ENCODE measurements at regions not wholly inside any gene's neighbourhood (a gene's known extent, or its start where the extent isn't known, plus 50 kb on each side); places are given as distances from the start of the nearest gene placed in this dataset.

DNA sequence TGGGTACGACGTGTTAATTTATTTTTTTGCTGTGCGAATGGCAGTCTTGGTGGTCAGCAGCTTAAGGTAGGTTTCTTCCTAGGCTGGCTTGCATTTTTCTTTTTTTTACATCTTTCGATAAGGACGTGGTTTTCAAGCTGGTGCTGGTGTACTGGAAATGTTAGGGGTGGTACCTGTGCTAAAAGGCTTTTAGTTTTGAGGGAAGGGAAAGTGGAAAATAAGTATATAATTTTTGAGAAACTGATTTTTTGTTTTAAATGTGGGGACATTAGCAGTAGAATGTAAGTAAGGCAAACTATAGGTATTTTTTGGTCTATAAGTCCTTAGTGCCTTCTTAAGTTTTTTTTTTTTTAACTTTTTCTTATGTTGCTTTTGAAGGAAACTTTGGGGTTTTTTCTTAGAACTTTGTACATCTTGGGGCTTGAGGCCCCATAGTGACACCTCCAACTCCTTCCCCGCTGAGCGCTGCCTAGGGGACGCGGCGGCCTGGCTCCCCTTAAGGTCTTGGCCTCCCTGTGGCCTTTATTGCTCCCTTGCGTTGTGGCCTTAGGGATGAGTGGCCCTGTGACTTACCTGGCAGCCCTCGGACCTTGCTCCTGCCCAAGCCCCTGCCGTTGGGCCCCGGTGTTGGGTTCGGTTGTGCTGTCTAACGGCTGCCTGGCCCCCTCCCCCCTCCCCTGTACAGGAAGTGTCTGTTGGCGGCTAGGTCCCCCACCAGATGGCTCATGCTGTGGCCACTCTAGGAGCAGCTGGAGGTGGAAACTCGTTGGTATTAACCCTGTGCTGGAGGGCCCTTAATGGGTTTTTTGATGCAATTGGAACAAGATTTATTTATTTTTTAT is 88.0 kb upstream of the RPRML start:
- peaks cover 11% of the 10 kb centered on the region for H3K9me3 ChIP-seq (ENCODE audit: control insufficient read depth, low read length)
- Mint-ChIP-seq H3K27me3 (ENCODE audit: insufficient read depth) (no peaks in the 10 kb centered on the region), H3K27ac (peak overlapping the region; percentile 94), H3K4me3 (peak overlapping the region; percentile 82), H3K4me1 (peaks cover 11% of the 10 kb centered on the region), H3K36me3 (ENCODE audit: low read depth) (peaks cover 8% of the 10 kb centered on the region), H3K9me3 (peaks cover 5% of the 10 kb centered on the region)
- DNase-seq: peak; percentile 95
- peak overlapping the region; percentile 88 for H3K4me3 ChIP-seq (ENCODE audit: low read length)
- H3K4me1 ChIP-seq (ENCODE audit: control insufficient read depth, insufficient read depth, low read length): no peaks in the 10 kb centered on the region
- H3K27me3 ChIP-seq (ENCODE audit: control insufficient read depth, insufficient read depth, low read length, poor library complexity, severe bottlenecking): no peaks in the 10 kb centered on the region
- peak overlapping the region; percentile 80 for H3K9ac ChIP-seq (ENCODE audit: extremely low read depth, low read length, poor library complexity, severe bottlenecking)
- H3K27ac ChIP-seq (ENCODE audit: low read depth, low read length): no peak overlapping the region
- H3K36me3 ChIP-seq (ENCODE audit: control insufficient read depth, insufficient read depth, low read length): no peaks in the 10 kb centered on the region
- TF ChIP-seq, protein P1, sequence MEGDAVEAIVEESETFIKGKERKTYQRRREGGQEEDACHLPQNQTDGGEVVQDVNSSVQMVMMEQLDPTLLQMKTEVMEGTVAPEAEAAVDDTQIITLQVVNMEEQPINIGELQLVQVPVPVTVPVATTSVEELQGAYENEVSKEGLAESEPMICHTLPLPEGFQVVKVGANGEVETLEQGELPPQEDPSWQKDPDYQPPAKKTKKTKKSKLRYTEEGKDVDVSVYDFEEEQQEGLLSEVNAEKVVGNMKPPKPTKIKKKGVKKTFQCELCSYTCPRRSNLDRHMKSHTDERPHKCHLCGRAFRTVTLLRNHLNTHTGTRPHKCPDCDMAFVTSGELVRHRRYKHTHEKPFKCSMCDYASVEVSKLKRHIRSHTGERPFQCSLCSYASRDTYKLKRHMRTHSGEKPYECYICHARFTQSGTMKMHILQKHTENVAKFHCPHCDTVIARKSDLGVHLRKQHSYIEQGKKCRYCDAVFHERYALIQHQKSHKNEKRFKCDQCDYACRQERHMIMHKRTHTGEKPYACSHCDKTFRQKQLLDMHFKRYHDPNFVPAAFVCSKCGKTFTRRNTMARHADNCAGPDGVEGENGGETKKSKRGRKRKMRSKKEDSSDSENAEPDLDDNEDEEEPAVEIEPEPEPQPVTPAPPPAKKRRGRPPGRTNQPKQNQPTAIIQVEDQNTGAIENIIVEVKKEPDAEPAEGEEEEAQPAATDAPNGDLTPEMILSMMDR (conservative IDR thresholded peaks at IDR 0.05): no peak
- WGBS, 2 experiments (ENCODE audit: insufficient coverage in 1 of 2, insufficient read length in 1 of 2): 23 to 50% methylated on average over 9 to 18 of the region's 18 CpGs

DNA sequence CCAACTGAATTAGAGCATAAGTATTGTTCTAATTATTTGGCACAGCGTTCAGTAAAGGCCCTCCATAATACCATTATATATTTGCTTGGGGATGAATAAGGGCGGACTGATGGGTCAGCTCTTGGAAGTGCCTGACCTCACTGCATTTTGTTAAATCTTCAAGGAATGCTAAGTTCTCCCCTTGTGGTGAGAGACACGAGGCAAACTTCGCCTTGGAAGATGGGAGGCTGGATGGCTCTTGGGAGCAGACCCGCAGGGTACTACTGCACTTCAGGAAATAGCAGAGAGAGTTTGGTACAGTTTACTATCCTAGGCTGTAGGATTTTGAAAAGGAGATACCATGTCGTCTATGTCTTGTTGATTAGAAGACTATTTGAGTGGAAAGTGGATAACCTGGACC is 87.0 kb upstream of the RPRML start:
- Histone ChIP-seq H3K4me3 (ENCODE audit: low read length) (peak overlapping the region; percentile 88), H3K36me3 (ENCODE audit: control insufficient read depth, insufficient read depth, low read length) (no peaks in the 10 kb centered on the region), H3K27me3 (ENCODE audit: control insufficient read depth, insufficient read depth, low read length, poor library complexity, severe bottlenecking) (no peaks in the 10 kb centered on the region), H3K9me3 (ENCODE audit: control insufficient read depth, low read length) (peaks cover 11% of the 10 kb centered on the region), H3K4me1 (ENCODE audit: control insufficient read depth, insufficient read depth, low read length) (no peaks in the 10 kb centered on the region), H3K27ac (ENCODE audit: low read depth, low read length) (no peak overlapping the region), H3K9ac (ENCODE audit: extremely low read depth, low read length, poor library complexity, severe bottlenecking) (no peak overlapping the region)
- H3K36me3 Mint-ChIP-seq (ENCODE audit: low read depth): peaks cover 8% of the 10 kb centered on the region
- H3K27me3 Mint-ChIP-seq (ENCODE audit: insufficient read depth): no peaks in the 10 kb centered on the region
- H3K4me1 Mint-ChIP-seq: peaks cover 11% of the 10 kb centered on the region
- H3K4me3 Mint-ChIP-seq: peak overlapping the region; percentile 82
- WGBS, 2 experiments (ENCODE audit: insufficient coverage in 1 of 2, insufficient read length in 1 of 2): 70 to 83% methylated on average over 5 to 6 of the region's 6 CpGs
- peak overlapping the region; percentile 52 for H3K27ac Mint-ChIP-seq
- peak; percentile 81 for DNase-seq
- peaks cover 5% of the 10 kb centered on the region for H3K9me3 Mint-ChIP-seq
- TF ChIP-seq, protein P1 (conservative IDR thresholded peaks at IDR 0.05): peak; percentile 49

DNA sequence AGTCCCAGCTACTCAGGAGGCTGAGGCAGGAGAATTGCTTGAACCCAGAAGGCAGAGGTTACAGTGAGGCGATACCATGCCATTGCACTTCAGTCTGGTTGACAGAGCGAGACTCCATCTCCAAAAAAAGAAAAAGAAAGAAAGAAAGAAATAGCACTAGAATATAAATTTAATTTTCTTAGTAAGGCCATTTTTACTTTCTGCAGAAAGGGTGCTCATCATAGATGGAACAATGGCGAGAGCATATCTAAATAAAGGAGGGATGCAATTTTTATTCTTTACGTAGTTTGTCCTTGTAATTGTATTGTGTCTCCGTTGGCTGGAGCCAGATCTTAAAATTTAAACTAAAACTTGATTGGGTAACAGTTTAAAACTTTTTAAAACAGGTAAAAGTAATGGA is 85.6 kb upstream of the RPRML start:
- WGBS, 2 experiments (ENCODE audit: insufficient coverage in 1 of 2, insufficient read length in 1 of 2): 86 to 100% methylated on average over 2 to 5 of the region's 5 CpGs
- H3K36me3 ChIP-seq (ENCODE audit: control insufficient read depth, insufficient read depth, low read length): no peaks in the 10 kb centered on the region
- no peak for DNase-seq
- Mint-ChIP-seq H3K27ac (no peak overlapping the region), H3K4me3 (no peak overlapping the region), H3K27me3 (ENCODE audit: insufficient read depth) (no peaks in the 10 kb centered on the region), H3K36me3 (ENCODE audit: low read depth) (peaks cover 8% of the 10 kb centered on the region), H3K9me3 (peaks cover 5% of the 10 kb centered on the region), H3K4me1 (peaks cover 15% of the 10 kb centered on the region)
- H3K4me1 ChIP-seq (ENCODE audit: control insufficient read depth, insufficient read depth, low read length): no peaks in the 10 kb centered on the region
- no peaks in the 10 kb centered on the region for H3K27me3 ChIP-seq (ENCODE audit: control insufficient read depth, insufficient read depth, low read length, poor library complexity, severe bottlenecking)
- H3K9ac ChIP-seq (ENCODE audit: extremely low read depth, low read length, poor library complexity, severe bottlenecking): no peak overlapping the region
- no peak overlapping the region for H3K4me3 ChIP-seq (ENCODE audit: low read length)
- peaks cover 11% of the 10 kb centered on the region for H3K9me3 ChIP-seq (ENCODE audit: control insufficient read depth, low read length)
- H3K27ac ChIP-seq (ENCODE audit: low read depth, low read length): no peak overlapping the region
- TF ChIP-seq, protein P1 (conservative IDR thresholded peaks at IDR 0.05): no peak
